Vagina (tissue), 2 donors: ENCODE measurements at regions not wholly inside any gene's neighbourhood (a gene's known extent, or its start where the extent isn't known, plus 50 kb on each side); places are given as distances from the start of the nearest gene placed in this dataset.

ENCODE experiments used
- POLR2A ChIP-seq, 2 donors: fragments of 450-650 bp; IDR thresholded peaks; one replicate each; pipeline ENCODE4 v1.6.1; 2017; ENCODE audit warnings: antibody characterized with exemption in 2 of 2, mild to moderate bottlenecking in 2 of 2, moderate library complexity in 2 of 2
- POLR2AphosphoS5 ChIP-seq, 2 donors: sonication (generic); formaldehyde crosslinking; IDR thresholded peaks; one replicate each; pipeline ENCODE4 v1.9.0; 2017; ENCODE audit warnings: antibody characterized with exemption in 2 of 2, mild to moderate bottlenecking in 2 of 2, low read depth in 1 of 2; ENCODE audit not compliant: insufficient read depth in 1 of 2
- TF ChIP-seq, protein P1 (sequence below), 3 experiments: fragments of 450-650 bp in 2 of 3; fragments of 200-600 bp in 1 of 3; sonication (generic) in 1 of 3; IDR thresholded peaks; one replicate each; pipeline ENCODE4 v1.5.1; 2017 to 2019; ENCODE audit warnings: antibody characterized with exemption in 3 of 3, mild to moderate bottlenecking in 2 of 3, moderate library complexity in 2 of 3

DNA sequence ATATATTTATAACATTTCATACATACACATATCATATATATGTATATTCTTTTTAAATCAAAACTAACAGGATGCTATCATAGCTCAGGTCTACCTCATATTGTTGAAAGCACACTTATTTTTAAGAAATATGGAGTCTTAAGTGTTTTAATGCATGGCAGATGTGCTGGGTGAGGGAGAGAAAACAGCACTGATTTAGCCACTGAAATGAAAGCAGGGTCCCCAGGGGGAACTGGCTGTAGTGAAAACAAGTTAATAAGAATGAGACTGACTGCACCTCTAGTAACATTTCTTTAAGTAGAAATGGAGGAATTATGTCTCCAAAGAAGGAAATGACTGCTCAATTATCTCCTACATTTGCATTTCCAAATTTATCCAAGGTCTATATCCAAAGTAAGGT lies 857.8 kb downstream of the DCDC2C start:
- TF ChIP-seq, protein P1, sequence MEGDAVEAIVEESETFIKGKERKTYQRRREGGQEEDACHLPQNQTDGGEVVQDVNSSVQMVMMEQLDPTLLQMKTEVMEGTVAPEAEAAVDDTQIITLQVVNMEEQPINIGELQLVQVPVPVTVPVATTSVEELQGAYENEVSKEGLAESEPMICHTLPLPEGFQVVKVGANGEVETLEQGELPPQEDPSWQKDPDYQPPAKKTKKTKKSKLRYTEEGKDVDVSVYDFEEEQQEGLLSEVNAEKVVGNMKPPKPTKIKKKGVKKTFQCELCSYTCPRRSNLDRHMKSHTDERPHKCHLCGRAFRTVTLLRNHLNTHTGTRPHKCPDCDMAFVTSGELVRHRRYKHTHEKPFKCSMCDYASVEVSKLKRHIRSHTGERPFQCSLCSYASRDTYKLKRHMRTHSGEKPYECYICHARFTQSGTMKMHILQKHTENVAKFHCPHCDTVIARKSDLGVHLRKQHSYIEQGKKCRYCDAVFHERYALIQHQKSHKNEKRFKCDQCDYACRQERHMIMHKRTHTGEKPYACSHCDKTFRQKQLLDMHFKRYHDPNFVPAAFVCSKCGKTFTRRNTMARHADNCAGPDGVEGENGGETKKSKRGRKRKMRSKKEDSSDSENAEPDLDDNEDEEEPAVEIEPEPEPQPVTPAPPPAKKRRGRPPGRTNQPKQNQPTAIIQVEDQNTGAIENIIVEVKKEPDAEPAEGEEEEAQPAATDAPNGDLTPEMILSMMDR (IDR thresholded peaks at IDR 0.05): no peak
- TF ChIP-seq POLR2A (IDR thresholded peaks at IDR 0.05) (no peak), POLR2AphosphoS5 (IDR thresholded peaks at IDR 0.05; ENCODE audit: insufficient read depth in 1 of 2, low read depth in 1 of 2) (no peak)
